ENCODE measurements at regions not wholly inside any gene's neighbourhood (a gene's known extent, or its start where the extent isn't known, plus 50 kb on each side); places are given as distances from the start of the nearest gene placed in this dataset.

- no peak for DNase-seq (ENCODE audit: low spot score)
Measured at GRCh38 chr12:59041241-59042121, 121.2 kb upstream of the LRIG3 start.

GRCh38 chr12:59040656-59041055 lies 120.4 kb upstream of the LRIG3 start:
- DNase-seq (ENCODE audit: low spot score): no peak

DNA sequence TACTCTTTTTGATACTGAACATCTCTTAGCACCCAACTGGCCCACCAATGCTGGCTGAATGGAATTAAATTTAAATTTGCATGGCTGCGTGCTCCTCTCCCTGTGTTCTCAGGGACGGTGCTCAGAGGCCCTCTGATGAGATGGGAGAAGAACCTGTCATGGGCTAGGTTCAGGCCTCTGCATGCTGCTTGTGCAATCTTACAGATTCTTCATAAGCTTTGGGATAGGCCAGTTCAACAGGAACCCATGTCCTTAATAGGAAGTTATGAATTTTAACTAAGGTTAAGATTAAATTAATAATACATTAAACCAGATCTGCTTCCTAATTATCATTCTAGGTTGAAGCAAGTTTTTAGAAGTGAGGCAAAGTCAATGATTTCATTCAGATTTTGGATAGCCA lies 119.7 kb upstream of the LRIG3 start:
- DNase-seq (ENCODE audit: low spot score): no peak

DNA sequence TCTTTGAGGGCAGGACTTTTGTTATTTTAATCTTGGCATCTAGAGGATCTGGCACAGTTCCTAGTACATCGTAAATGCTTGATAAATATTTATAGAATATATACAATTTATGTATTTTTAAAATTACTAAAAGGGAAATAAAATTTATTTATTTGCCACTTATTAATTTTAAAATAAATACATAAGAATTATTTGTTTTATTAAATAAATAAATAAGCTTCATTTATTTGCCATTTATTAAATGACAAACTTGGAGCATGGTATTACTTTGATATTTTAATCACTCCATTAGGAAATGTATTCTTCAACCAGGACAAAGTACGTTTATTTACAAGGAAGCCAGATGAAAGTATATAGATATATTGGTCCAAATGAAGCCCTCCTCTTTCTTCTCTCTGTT lies 118.7 kb upstream of the LRIG3 start:
- DNase-seq (ENCODE audit: low spot score): no peak

DNA sequence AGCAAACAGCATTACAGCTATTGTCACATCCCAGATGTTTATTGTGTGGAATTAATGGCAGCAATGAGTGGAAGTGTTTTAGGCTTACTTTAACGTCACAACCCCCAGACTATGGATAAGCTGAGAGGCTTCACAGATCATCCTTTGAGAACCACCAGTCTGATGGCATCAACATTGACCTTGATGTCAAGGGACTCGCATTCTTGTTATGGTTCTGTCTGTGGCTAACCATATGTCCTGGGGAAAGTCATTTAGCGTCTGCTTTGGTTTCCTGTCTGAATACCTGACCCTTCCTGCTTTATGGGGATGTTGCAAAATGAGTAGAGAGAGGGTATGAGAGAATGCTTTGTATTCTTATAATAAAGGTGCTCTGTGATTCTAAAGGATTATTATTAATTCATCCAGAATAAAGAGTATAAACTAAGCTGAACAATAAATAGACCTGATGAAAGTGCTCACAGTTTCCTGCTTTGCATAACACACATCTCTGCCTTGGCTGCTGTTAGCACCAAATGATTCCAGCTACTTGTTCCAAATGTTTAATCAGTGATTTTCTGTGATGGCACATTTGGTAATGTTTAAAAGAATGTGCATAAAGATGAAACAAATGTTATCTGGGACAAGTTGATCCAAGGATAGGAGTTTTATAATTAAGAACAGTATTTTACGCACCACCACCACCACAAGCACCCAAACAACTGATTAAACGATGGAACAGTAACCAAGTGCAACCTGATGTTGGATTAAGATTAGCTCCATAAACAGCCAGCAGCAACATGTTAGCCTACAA lies 116.9 kb upstream of the LRIG3 start:
- DNase-seq (ENCODE audit: low spot score): no peak

DNA sequence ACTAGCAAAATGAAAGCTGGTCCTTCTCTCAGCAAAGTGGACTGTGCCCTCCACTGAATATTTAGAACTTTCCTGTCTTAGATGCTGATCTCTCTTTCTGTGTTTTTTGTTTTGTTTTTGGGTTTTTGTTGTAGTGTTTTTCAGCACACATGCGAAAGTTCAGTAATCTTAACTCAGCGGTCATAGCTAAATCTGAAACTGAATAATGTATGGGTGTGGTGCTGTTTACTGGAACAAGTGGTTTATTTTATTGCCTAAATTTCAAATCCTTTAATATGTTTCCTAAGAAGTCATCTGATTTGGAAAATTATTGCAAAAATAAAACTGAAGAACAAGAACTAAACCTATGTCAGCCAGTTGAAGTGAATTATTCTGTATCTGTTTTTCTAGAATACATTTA lies 116.0 kb upstream of the LRIG3 start:
- DNase-seq (ENCODE audit: low spot score): no peak

GRCh38 chr12:59031313-59031712 lies 111.0 kb upstream of the LRIG3 start:
- DNase-seq (ENCODE audit: low spot score): no peak

DNA sequence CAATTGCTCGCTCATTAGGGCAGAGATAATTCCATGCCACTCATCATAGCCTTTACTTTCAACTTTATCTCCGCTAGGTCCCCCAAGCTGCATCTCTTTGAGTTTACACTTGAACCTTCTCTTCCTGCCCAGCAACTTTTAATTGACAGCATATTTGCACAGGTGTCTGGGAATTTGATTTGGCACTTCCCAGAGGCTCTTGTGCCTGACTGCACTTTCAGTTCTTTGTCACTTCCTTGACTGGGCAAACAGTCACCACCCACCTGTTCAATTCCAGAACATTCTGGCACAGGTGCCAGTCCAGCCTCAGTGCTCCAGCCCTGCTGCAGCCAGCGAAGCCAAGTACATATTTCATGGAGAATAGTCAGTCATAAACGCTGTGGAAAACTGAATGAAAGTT lies 110.1 kb upstream of the LRIG3 start:
- DNase-seq (ENCODE audit: low spot score): no peak

GRCh38 chr12:59027199-59027598 lies 106.9 kb upstream of the LRIG3 start:
- no peak for DNase-seq (ENCODE audit: low spot score)

GRCh38 chr12:59023861-59024424 lies 103.6 kb upstream of the LRIG3 start:
- no peak for DNase-seq (ENCODE audit: low spot score)

DNA sequence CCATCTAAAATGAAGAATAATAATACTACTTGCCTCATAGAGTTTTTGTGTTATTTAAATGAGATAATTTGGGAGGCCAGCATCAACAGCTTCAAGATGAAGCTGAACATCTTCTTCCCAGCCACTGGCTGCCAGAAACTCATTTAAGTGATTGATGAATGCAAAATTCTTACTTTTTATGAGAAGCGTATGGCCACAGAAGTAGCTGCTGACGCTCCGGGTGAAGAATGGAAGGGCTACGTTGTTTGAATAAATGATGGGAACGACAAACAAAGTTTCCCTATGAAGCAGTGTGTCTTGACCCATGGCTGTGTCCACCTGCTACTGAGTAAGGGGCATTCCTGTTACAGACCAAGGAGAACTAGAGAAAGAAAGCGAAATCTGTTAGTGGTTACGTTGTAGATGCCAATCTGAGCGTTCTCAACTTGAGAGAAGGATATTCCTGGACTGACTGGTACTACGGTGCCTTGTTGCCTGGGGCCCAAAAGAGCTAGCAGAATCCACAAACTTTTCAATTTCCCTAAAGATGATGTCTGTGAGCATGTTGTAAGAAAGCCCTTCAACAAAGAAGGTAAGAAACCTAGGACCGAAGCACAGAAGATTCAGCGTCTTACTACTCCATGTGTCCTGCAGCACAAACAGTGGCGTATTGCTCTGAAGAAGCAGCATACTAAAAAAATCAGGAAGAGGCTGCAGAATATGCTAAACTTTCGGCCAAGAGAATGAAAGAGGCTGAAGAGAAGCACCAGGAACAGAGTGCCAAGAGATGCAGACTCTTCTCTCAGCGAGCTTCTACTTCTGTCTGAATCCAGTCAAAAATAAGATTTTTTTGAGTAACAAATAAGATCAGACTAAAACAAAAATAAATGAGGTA lies 100.0 kb upstream of the LRIG3 start:
- no peak for DNase-seq (ENCODE audit: low spot score)

DNA sequence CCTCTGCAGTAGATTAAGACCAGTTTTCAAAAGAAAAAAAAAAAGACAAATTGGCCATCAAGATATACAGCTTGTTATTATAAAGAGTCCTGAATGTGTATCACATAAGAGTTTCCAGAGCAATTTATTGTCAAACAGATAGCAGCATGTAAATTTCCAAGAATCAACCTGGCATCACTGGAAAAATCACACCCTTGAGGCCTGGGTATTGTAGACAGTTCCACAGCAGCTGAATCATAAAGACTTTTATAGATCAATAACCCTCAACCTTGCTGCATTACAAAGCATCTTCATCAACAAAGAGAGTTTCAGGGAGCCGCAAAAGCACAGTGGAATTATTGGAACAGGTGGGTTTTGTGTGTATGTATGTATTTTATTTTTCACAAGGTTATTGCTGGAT lies 94.6 kb upstream of the LRIG3 start:
- no peak for DNase-seq (ENCODE audit: low spot score)

DNA sequence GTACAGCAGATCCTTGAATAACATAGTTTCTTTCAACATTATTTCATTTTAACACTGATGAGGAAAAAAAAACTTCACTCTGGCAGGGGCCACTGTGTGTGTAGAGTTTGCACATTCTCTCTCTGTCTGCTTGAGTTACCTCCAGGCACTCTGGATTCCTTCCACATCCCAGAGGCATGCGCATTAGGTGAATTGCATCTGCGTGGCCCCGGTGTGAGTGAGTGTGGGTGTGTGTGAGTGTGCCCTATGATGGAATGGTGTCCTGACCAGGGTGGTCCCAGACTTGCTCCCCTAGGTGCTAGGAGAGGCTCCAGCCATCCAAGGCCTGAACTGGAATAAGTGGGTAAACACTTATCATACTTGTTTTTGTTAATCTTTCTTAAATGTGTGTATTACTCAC lies 90.6 kb upstream of the LRIG3 start:
- no peak for DNase-seq (ENCODE audit: low spot score)

DNA sequence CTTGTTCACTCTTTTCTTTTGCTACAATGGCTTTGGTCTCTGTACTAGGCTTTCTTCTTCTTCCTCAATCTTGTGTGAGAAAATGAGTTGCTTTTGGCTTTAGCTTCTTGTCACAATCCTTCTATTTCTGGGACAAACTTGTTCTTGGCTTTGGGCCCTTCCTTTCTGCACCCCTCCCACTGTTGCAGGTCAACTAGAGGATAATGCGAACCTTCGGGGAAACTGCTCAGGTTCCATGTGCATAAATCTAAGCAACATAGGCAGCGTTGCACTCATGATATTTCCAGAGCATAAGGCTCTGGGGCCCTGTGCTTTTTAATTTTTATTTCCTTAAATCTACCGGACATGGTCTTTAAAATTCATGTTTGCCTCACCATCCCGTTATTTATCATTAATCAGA lies 89.8 kb upstream of the LRIG3 start:
- no peak for DNase-seq (ENCODE audit: low spot score)

- DNase-seq (ENCODE audit: low spot score): no peak
Measured at GRCh38 chr12:59007620-59008019, 87.3 kb upstream of the LRIG3 start.

DNA sequence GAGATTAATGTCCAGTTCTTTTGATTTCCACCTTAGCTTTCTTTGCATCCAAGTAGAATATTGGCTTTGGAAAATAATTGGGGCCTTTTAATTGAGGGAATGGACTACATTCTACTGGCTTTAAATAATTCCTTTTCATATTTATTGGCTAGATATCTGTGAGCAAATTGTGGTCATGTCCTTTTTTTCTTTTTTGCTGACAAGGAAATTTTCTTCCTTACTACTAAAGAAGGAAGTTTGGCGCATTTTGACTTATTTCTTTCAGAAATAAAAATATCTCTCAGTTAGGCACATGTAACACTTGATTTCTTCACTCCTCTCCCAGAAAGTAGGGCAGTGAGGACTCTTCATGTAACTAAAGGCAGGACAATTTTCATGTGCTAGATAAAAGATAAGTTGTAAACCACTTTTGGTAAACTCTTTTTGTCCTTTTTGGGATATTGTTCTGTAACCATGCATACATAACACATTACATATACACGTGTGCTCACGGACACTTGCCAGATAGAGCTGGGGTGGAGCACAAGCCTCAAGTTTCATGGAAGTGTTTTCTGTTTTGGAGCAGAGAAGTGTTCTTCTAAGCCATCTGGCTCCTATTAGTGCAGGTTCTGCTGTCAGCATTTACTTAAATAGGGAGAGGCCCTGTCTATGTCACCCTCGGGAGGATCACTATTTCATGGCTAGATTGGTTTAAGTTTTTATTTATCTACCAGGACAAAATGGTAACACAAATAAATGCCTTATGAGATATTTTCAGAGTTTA lies 85.1 kb upstream of the LRIG3 start:
- DNase-seq (ENCODE audit: low spot score): no peak

DNA sequence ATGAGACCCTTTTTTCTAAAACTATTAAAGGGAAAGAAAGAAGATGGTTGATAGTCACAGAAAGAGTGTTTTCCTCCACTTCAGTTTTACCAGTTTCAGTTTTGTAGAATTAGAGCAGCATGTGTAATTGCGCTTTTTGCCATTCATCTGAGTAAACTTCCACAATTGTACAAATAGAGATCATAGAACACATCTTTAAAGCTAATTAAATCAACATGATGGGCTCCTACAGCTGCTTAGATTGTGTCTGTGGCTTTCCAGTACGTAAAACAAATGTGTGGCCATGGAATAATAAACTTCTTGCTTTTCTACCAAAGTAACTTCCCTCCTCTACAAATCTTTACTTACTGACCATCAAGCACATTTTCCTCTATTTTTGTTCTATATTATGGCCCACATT lies 84.2 kb upstream of the LRIG3 start:
- no peak for DNase-seq (ENCODE audit: low spot score)

DNA sequence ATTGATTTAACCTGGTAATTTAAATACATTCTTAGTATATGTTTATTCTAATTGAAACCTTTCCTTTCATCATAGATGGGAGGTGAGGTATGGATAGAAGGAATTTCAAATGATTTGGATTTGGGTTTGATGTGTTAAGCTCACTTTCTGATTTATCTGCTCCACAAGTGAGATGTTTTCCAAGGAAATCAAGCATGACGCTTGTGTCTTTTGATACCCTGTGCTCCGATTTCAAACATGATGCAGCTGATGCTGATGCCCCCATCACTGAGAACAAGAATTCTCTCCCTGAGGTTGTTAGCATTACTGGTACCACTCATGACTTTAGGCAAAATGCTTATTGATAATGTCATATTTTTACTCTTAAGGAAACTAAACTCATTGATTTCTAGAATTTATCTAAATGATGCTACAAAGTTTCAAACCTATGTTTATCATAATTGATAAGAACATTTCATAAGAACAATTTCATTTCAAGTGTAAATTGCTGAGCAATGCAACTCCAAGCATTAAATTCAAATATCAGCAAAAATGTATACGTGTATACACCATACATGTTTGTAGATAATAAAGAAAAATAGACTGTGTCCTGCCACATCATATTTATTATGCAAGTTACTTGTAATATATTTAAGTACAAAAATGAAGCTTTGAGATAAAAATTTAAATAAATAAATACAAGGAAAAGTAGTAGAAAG lies 75.5 kb upstream of the LRIG3 start:
- DNase-seq (ENCODE audit: low spot score): no peak

DNA sequence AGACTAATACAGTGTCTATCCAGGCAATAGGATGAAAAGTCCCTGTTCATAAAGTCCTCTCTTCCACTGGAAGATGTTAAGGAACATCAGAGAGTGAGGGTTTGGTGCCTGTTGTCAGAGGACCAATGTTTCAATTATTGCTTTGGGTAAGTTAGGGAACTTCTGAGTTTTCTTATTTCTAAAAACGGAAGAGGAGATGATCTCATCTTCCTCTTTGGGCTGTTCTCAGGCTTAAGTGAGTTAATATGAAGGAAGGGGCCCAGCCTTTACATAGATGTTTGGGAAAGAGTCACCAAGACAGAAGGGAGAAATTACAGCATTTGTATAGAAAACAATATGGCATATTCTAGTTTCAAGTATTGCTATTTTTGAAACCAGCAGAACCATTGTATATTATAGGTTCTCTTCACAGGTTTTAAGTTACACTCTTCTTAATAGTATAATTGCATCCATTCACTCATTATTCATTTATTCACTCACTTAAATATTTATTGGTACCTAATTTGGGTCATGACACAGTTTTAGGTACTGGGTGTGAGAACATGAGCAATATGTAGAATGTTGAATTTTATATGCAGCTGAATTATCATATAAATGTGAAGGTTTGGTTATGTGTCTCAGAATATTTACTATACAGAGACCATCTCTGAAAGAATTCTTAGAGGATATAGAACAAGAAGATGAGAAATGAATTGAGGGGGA lies 68.5 kb upstream of the LRIG3 start:
- no peak for DNase-seq (ENCODE audit: low spot score)

DNA sequence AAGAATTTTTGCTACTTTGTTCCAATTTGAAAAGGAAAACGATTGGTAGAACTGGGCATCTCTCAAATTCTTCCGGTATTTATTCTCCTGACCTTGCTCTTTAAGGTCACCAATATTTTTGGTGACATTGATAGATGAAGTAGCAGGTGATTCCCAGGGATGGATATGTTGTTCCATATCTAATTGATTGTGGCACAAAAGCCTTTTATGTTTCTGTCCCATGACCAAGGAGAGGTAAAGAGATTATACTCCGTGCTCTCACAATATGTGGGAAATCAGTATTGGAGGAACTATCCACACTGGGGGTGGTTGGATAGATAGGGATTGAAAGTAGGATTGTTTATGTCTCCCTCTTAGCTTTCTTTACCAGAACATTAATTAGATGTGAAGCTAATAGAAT lies 61.7 kb upstream of the LRIG3 start:
- DNase-seq (ENCODE audit: low spot score): no peak
